ENCODE measurements at regions not wholly inside any gene's neighbourhood (a gene's known extent, or its start where the extent isn't known, plus 50 kb on each side); places are given as distances from the start of the nearest gene placed in this dataset.

- TF ChIP-seq NR1H2 (CRISPR knock-in tag; IDR thresholded peaks at IDR 0.05; ENCODE audit: borderline replicate concordance, low read depth) (no peak), SRY (CRISPR knock-in tag; IDR thresholded peaks at IDR 0.05) (0 out of 2 replicates have a peak, but pooled peaks have one; percentile 5), ZNF44 (CRISPR knock-in tag; IDR thresholded peaks at IDR 0.05) (0 out of 2 replicates have a peak, but pooled peaks have one; percentile 71), SOX5 (CRISPR knock-in tag; IDR thresholded peaks at IDR 0.05; ENCODE audit: borderline replicate concordance) (0 out of 2 replicates have a peak, but pooled peaks have one; percentile 19), UBTF (CRISPR knock-in tag; IDR thresholded peaks at IDR 0.05) (no peak), PRPF4 (IDR thresholded peaks at IDR 0.05; ENCODE audit: low read depth, low read length, poor library complexity, severe bottlenecking) (peak; percentile 70), ATF1 (CRISPR knock-in tag; IDR thresholded peaks at IDR 0.05) (no peak)
- TF ChIP-seq, protein P1, sequence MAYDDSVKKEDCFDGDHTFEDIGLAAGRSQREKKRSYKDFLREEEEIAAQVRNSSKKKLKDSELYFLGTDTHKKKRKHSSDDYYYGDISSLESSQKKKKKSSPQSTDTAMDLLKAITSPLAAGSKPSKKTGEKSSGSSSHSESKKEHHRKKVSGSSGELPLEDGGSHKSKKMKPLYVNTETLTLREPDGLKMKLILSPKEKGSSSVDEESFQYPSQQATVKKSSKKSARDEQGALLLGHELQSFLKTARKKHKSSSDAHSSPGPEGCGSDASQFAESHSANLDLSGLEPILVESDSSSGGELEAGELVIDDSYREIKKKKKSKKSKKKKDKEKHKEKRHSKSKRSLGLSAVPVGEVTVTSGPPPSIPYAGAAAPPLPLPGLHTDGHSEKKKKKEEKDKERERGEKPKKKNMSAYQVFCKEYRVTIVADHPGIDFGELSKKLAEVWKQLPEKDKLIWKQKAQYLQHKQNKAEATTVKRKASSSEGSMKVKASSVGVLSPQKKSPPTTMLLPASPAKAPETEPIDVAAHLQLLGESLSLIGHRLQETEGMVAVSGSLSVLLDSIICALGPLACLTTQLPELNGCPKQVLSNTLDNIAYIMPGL (CRISPR knock-in tag; IDR thresholded peaks at IDR 0.05; ENCODE audit: borderline replicate concordance in 1 of 2, low read depth in 1 of 2), result no peak
Measured at GRCh38 chr7:155950898-155951553, 138.8 kb upstream of the SHH start (continued).

Measured in HepG2 (cell line).